Activated T-cell treated with anti-CD3 and anti-CD28 coated beads, Interleukin-2, amount 50 U/mL, for 48 hours (primary cell): ENCODE measurements at regions not wholly inside any gene's neighbourhood (a gene's known extent, or its start where the extent isn't known, plus 50 kb on each side); places are given as distances from the start of the nearest gene placed in this dataset.

ENCODE experiments used
- DNase-seq, 2 experiments: peaks; one replicate each; pipeline ENCODE4 v3.0.0-alpha.2; 2020

- no peak for DNase-seq
Measured at GRCh38 chr1:240001177-240001740, 90.4 kb upstream of the FMN2 start.

- peak; percentile 26 to 31 for DNase-seq
Measured at GRCh38 chr1:240004086-240004749, 87.5 kb upstream of the FMN2 start.

- no peak for DNase-seq
Measured at GRCh38 chr1:240005997-240006650, 85.6 kb upstream of the FMN2 start.

- no peak for DNase-seq
Measured at GRCh38 chr1:240008298-240008697, 83.4 kb upstream of the FMN2 start.

- no peak for DNase-seq
Measured at GRCh38 chr1:240014051-240014450, 77.6 kb upstream of the FMN2 start.

- DNase-seq = no peak
Measured at GRCh38 chr1:240018617-240019016, 73.1 kb upstream of the FMN2 start.

GRCh38 chr1:240019524-240019923 is 72.2 kb upstream of the FMN2 start:
- no peak for DNase-seq

- no peak for DNase-seq
Measured at GRCh38 chr1:240020871-240021270, 70.8 kb upstream of the FMN2 start.

- DNase-seq = no peak
Measured at GRCh38 chr1:240021709-240022108, 70.0 kb upstream of the FMN2 start.

- peak; percentile 22 to 24 for DNase-seq
Measured at GRCh38 chr1:240027059-240027462, 64.6 kb upstream of the FMN2 start.

GRCh38 chr1:240029418-240029817 is 62.3 kb upstream of the FMN2 start:
- no peak for DNase-seq

GRCh38 chr1:240030236-240030635 is 61.4 kb upstream of the FMN2 start:
- DNase-seq = no peak

GRCh38 chr1:240031009-240031408 is 60.7 kb upstream of the FMN2 start:
- DNase-seq = no peak

- no peak for DNase-seq
Measured at GRCh38 chr1:240031414-240031813, 60.3 kb upstream of the FMN2 start.

GRCh38 chr1:240033406-240033805 is 58.3 kb upstream of the FMN2 start:
- no peak for DNase-seq

GRCh38 chr1:240036526-240036925 is 55.2 kb upstream of the FMN2 start:
- DNase-seq = no peak
